IPS-18a (cell line): ENCODE measurements at regions not wholly inside any gene's neighbourhood (a gene's known extent, or its start where the extent isn't known, plus 50 kb on each side); places are given as distances from the start of the nearest gene placed in this dataset.

Source experiments
- H3K27ac ChIP-seq: one replicate; pipeline ENCODE4 v1.5.1; 2013; ENCODE audit warnings: low read length
- H3K27me3 ChIP-seq: one replicate; pipeline ENCODE4 v1.6.1; 2013; ENCODE audit warnings: mild to moderate bottlenecking, low read length; ENCODE audit not compliant: control insufficient read depth, insufficient read depth
- H3K36me3 ChIP-seq: one replicate; pipeline ENCODE4 v1.6.1; 2013; ENCODE audit warnings: low read depth, low read length; ENCODE audit not compliant: control insufficient read depth
- H3K4me1 ChIP-seq: one replicate; pipeline ENCODE4 v1.6.1; 2013; ENCODE audit warnings: low read depth, low read length; ENCODE audit not compliant: control insufficient read depth
- H3K4me3 ChIP-seq: one replicate; pipeline ENCODE4 v1.5.1; 2013; ENCODE audit warnings: low read length
- H3K9ac ChIP-seq: one replicate; pipeline ENCODE4 v1.6.1; 2013; ENCODE audit warnings: mild to moderate bottlenecking, low read length, moderate library complexity
- H3K9me3 ChIP-seq: one replicate; pipeline ENCODE4 v1.6.1; 2013; ENCODE audit warnings: low read depth, low read length; ENCODE audit not compliant: control insufficient read depth

GRCh38 chr11:98549571-98549970 lies 471.2 kb upstream of the CNTN5 start:
- no peak overlapping the region for H3K27ac ChIP-seq
- H3K9ac ChIP-seq = no peak overlapping the region
- H3K36me3 ChIP-seq = no peaks in the 10 kb centered on the region
- H3K4me1 ChIP-seq = no peaks in the 10 kb centered on the region
- H3K4me3 ChIP-seq = no peak overlapping the region
- H3K27me3 ChIP-seq = no peaks in the 10 kb centered on the region
- H3K9me3 ChIP-seq = no peaks in the 10 kb centered on the region

DNA sequence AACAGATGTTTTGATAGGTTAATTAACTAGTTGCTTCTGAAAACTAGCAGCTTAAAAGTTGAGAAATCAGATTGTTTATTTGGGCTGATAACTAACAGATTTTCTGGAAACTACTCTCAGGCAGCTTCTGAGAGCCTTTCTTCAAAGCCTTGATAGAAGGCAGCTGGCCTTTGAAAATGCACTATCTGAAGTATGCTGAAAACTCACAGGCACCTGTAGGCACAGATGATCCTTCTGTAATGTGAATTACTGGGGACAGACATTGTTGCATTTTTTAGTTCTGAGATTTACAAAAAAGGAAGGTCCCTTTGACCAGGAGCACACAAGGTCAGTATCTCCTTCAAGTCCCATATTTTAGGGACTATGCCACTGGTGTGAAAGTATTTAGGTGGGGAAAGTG lies 460.8 kb upstream of the CNTN5 start:
- no peak overlapping the region for H3K4me3 ChIP-seq
- no peak overlapping the region for H3K9ac ChIP-seq
- no peaks in the 10 kb centered on the region for H3K27me3 ChIP-seq
- H3K27ac ChIP-seq = no peak overlapping the region
- H3K36me3 ChIP-seq = no peaks in the 10 kb centered on the region
- H3K9me3 ChIP-seq = no peaks in the 10 kb centered on the region
- H3K4me1 ChIP-seq = peaks cover 9% of the 10 kb centered on the region

DNA sequence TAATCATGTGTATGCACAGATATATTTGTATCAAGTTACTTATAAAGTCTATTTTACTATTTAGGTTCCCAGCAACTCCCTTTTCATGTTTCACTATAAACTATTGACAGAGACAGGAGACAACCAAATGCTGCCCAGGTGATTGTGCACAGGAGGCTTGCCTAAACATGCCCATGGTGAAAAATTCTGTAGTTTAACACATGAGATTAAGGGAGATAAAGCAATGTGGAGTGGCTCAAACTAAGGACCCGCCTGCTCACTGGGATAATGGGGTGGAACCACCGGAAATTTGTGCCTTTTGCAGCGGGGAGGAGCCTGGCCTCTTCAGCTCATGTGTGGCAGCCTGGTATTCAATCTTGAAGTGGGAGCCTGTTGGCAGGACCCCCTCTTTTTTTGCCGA lies 459.5 kb upstream of the CNTN5 start:
- Histone ChIP-seq H3K27me3 (no peaks in the 10 kb centered on the region), H3K4me1 (peaks cover 9% of the 10 kb centered on the region), H3K27ac (no peak overlapping the region), H3K36me3 (no peaks in the 10 kb centered on the region), H3K9me3 (no peaks in the 10 kb centered on the region), H3K9ac (no peak overlapping the region), H3K4me3 (no peak overlapping the region)

- Histone ChIP-seq H3K4me3 (no peak overlapping the region), H3K9me3 (no peaks in the 10 kb centered on the region), H3K27me3 (no peaks in the 10 kb centered on the region), H3K27ac (no peak overlapping the region), H3K36me3 (no peaks in the 10 kb centered on the region), H3K9ac (no peak overlapping the region), H3K4me1 (peaks cover 9% of the 10 kb centered on the region)
These were observed 458.8 kb upstream of the CNTN5 start for GRCh38 chr11:98561877-98562395.

- Histone ChIP-seq H3K4me1 (peaks cover 9% of the 10 kb centered on the region), H3K27ac (no peak overlapping the region), H3K27me3 (no peaks in the 10 kb centered on the region), H3K9ac (no peak overlapping the region), H3K9me3 (no peaks in the 10 kb centered on the region), H3K36me3 (no peaks in the 10 kb centered on the region), H3K4me3 (no peak overlapping the region)
These were observed 456.5 kb upstream of the CNTN5 start for GRCh38 chr11:98564233-98564632.

GRCh38 chr11:98564881-98565280 lies 455.9 kb upstream of the CNTN5 start:
- Histone ChIP-seq H3K36me3 (no peaks in the 10 kb centered on the region), H3K4me1 (peaks cover 8% of the 10 kb centered on the region), H3K27me3 (no peaks in the 10 kb centered on the region), H3K9ac (no peak overlapping the region), H3K4me3 (no peak overlapping the region), H3K27ac (no peak overlapping the region), H3K9me3 (no peaks in the 10 kb centered on the region)

- Histone ChIP-seq H3K27ac (no peak overlapping the region), H3K36me3 (no peaks in the 10 kb centered on the region), H3K4me1 (peaks cover 4% of the 10 kb centered on the region), H3K27me3 (no peaks in the 10 kb centered on the region), H3K9me3 (no peaks in the 10 kb centered on the region), H3K4me3 (no peak overlapping the region), H3K9ac (no peak overlapping the region)
These were observed 455.4 kb upstream of the CNTN5 start for GRCh38 chr11:98565311-98565710.

GRCh38 chr11:98566978-98567377 lies 453.8 kb upstream of the CNTN5 start:
- Histone ChIP-seq H3K36me3 (no peaks in the 10 kb centered on the region), H3K27ac (no peak overlapping the region), H3K4me3 (no peak overlapping the region), H3K4me1 (no peaks in the 10 kb centered on the region), H3K9ac (no peak overlapping the region), H3K27me3 (no peaks in the 10 kb centered on the region), H3K9me3 (no peaks in the 10 kb centered on the region)

DNA sequence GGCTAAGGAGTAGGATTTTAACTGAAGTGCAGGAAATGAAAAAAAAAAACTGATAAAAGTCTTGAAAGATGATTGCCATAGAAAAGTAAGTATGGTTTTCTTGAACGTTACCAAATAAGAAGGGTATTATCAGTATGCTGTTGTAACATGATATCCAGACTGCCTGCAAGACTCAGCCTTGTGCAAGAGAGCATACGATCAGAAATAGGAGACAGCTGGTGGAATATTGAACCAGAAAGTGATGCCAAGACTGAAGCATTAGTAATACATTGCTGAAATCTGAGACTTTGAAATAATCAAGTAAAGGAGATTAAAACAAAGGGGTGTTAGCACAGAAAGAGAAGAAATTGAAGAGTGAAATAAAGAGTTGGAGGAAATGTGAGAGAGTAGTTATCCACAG lies 452.7 kb upstream of the CNTN5 start:
- no peaks in the 10 kb centered on the region for H3K36me3 ChIP-seq
- H3K9ac ChIP-seq = no peak overlapping the region
- H3K4me3 ChIP-seq = no peak overlapping the region
- no peaks in the 10 kb centered on the region for H3K27me3 ChIP-seq
- H3K4me1 ChIP-seq = no peaks in the 10 kb centered on the region
- no peak overlapping the region for H3K27ac ChIP-seq
- H3K9me3 ChIP-seq = no peaks in the 10 kb centered on the region

GRCh38 chr11:98572941-98573340 lies 447.8 kb upstream of the CNTN5 start:
- H3K4me3 ChIP-seq = no peak overlapping the region
- no peaks in the 10 kb centered on the region for H3K27me3 ChIP-seq
- no peak overlapping the region for H3K27ac ChIP-seq
- no peaks in the 10 kb centered on the region for H3K9me3 ChIP-seq
- no peaks in the 10 kb centered on the region for H3K36me3 ChIP-seq
- no peak overlapping the region for H3K9ac ChIP-seq
- no peaks in the 10 kb centered on the region for H3K4me1 ChIP-seq

GRCh38 chr11:98587884-98588283 lies 432.9 kb upstream of the CNTN5 start:
- Histone ChIP-seq H3K4me1 (no peaks in the 10 kb centered on the region), H3K4me3 (no peak overlapping the region), H3K9ac (no peak overlapping the region), H3K27ac (no peak overlapping the region), H3K27me3 (no peaks in the 10 kb centered on the region), H3K9me3 (no peaks in the 10 kb centered on the region), H3K36me3 (no peaks in the 10 kb centered on the region)

DNA sequence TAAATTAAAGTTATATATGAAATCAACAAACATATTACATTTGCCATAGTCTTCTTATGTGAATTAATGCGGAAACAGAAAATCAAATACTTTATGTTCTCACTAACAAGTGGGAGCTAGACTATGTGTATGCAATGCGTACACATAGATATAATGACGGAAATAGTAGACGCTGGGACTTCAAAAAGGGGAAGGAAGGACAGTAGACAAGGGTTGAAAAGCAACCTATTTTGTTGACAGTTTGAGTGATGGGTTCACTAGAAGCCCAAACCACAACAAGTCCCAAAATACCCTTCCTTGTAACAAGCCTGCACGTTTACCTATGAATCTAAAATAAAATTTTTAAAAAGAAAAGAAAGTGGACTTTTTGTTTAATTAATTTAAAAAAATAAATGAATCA lies 430.8 kb upstream of the CNTN5 start:
- Histone ChIP-seq H3K27ac (no peak overlapping the region), H3K9ac (no peak overlapping the region), H3K4me3 (no peak overlapping the region), H3K4me1 (no peaks in the 10 kb centered on the region), H3K27me3 (no peaks in the 10 kb centered on the region), H3K9me3 (no peaks in the 10 kb centered on the region), H3K36me3 (no peaks in the 10 kb centered on the region)
